ENCODE measurements at regions not wholly inside any gene's neighbourhood (a gene's known extent, or its start where the extent isn't known, plus 50 kb on each side); places are given as distances from the start of the nearest gene placed in this dataset.

DNA sequence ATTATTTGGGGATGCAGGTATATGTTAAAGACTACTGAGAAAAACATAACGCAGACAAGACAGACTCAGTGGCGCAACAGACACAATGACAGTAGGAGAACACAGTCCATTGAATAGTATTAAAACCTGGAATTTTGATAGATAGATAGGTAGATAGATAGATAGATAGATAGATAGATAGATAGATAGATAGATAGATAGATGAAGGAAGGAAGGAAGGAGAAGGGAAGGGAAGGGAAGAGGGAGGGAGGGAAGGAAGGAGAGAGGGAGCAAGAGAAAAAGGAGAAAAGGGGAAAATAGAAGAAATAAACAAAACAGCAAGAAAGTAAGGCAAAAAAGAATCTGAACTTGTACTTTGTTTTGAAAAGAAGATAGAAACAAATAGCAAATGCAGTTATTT is 404.5 kb downstream of the FOXO1 start:
- ChIA-PET POLR2A (no interaction called here), CTCF (no interaction called here)
- Histone ChIP-seq H3K27ac (ENCODE audit: extremely low read depth, low read depth, low read length) (no peak overlapping the region), H3K4me1 (ENCODE audit: control insufficient read depth, insufficient read depth, low read length) (no peaks in the 10 kb centered on the region), H3K36me3 (ENCODE audit: control insufficient read depth in 2 of 2, insufficient read depth in 1 of 2, low read length in 2 of 2) (no peaks in the 10 kb centered on the region), H3K9me3 (ENCODE audit: control insufficient read depth, insufficient read depth, low read depth, low read length) (no peaks in the 10 kb centered on the region), H3K4me3 (ENCODE audit: low read depth, low read length) (no peak overlapping the region)
- TF ChIP-seq, protein P1, sequence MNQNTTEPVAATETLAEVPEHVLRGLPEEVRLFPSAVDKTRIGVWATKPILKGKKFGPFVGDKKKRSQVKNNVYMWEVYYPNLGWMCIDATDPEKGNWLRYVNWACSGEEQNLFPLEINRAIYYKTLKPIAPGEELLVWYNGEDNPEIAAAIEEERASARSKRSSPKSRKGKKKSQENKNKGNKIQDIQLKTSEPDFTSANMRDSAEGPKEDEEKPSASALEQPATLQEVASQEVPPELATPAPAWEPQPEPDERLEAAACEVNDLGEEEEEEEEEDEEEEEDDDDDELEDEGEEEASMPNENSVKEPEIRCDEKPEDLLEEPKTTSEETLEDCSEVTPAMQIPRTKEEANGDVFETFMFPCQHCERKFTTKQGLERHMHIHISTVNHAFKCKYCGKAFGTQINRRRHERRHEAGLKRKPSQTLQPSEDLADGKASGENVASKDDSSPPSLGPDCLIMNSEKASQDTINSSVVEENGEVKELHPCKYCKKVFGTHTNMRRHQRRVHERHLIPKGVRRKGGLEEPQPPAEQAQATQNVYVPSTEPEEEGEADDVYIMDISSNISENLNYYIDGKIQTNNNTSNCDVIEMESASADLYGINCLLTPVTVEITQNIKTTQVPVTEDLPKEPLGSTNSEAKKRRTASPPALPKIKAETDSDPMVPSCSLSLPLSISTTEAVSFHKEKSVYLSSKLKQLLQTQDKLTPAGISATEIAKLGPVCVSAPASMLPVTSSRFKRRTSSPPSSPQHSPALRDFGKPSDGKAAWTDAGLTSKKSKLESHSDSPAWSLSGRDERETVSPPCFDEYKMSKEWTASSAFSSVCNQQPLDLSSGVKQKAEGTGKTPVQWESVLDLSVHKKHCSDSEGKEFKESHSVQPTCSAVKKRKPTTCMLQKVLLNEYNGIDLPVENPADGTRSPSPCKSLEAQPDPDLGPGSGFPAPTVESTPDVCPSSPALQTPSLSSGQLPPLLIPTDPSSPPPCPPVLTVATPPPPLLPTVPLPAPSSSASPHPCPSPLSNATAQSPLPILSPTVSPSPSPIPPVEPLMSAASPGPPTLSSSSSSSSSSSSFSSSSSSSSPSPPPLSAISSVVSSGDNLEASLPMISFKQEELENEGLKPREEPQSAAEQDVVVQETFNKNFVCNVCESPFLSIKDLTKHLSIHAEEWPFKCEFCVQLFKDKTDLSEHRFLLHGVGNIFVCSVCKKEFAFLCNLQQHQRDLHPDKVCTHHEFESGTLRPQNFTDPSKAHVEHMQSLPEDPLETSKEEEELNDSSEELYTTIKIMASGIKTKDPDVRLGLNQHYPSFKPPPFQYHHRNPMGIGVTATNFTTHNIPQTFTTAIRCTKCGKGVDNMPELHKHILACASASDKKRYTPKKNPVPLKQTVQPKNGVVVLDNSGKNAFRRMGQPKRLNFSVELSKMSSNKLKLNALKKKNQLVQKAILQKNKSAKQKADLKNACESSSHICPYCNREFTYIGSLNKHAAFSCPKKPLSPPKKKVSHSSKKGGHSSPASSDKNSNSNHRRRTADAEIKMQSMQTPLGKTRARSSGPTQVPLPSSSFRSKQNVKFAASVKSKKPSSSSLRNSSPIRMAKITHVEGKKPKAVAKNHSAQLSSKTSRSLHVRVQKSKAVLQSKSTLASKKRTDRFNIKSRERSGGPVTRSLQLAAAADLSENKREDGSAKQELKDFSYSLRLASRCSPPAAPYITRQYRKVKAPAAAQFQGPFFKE (tag by site-specific recombination; IDR thresholded peaks at IDR 0.05; ENCODE audit: borderline replicate concordance), result no peak
- TF ChIP-seq ZNF221 (tag by site-specific recombination; IDR thresholded peaks at IDR 0.05; ENCODE audit: borderline replicate concordance) (no peak), ZBTB48 (tag by site-specific recombination; IDR thresholded peaks at IDR 0.05) (no peak), PRDM1 (tag by site-specific recombination; IDR thresholded peaks at IDR 0.05) (no peak), ZNF549 (tag by site-specific recombination; IDR thresholded peaks at IDR 0.05) (no peak), ZNF211 (tag by site-specific recombination; IDR thresholded peaks at IDR 0.05; ENCODE audit: low read depth) (no peak), ZNF768 (tag by site-specific recombination; IDR thresholded peaks at IDR 0.05) (no peak), ZNF610 (tag by site-specific recombination; IDR thresholded peaks at IDR 0.05; ENCODE audit: borderline replicate concordance) (no peak), ZNF600 (tag by site-specific recombination; IDR thresholded peaks at IDR 0.05) (no peak), YY2 (tag by site-specific recombination; IDR thresholded peaks at IDR 0.05) (no peak), SETDB1 (IDR thresholded peaks at IDR 0.05; ENCODE audit: insufficient read length, low read length) (no peak), ZNF510 (tag by site-specific recombination; IDR thresholded peaks at IDR 0.05; ENCODE audit: insufficient replicate concordance) (no peak), ZNF248 (tag by site-specific recombination; IDR thresholded peaks at IDR 0.05) (no peak), ZNF664 (tag by site-specific recombination; IDR thresholded peaks at IDR 0.05) (no peak), ZNF521 (tag by site-specific recombination; IDR thresholded peaks at IDR 0.05) (no peak), SP2 (tag by site-specific recombination; IDR thresholded peaks at IDR 0.05) (no peak), MEIS1 (CRISPR knock-in tag; IDR thresholded peaks at IDR 0.05; ENCODE audit: borderline replicate concordance) (no peak)
- TF ChIP-seq, protein P2, sequence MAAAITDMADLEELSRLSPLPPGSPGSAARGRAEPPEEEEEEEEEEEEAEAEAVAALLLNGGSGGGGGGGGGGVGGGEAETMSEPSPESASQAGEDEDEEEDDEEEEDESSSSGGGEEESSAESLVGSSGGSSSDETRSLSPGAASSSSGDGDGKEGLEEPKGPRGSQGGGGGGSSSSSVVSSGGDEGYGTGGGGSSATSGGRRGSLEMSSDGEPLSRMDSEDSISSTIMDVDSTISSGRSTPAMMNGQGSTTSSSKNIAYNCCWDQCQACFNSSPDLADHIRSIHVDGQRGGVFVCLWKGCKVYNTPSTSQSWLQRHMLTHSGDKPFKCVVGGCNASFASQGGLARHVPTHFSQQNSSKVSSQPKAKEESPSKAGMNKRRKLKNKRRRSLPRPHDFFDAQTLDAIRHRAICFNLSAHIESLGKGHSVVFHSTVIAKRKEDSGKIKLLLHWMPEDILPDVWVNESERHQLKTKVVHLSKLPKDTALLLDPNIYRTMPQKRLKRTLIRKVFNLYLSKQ (tag by site-specific recombination; IDR thresholded peaks at IDR 0.05; ENCODE audit: borderline replicate concordance), result no peak
- TF ChIP-seq, protein P3, sequence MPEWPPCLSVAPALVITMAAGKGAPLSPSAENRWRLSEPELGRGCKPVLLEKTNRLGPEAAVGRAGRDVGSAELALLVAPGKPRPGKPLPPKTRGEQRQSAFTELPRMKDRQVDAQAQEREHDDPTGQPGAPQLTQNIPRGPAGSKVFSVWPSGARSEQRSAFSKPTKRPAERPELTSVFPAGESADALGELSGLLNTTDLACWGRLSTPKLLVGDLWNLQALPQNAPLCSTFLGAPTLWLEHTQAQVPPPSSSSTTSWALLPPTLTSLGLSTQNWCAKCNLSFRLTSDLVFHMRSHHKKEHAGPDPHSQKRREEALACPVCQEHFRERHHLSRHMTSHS (tag by site-specific recombination; IDR thresholded peaks at IDR 0.05), result no peak
